Karpas-422 (cell line): ENCODE measurements at regions not wholly inside any gene's neighbourhood (a gene's known extent, or its start where the extent isn't known, plus 50 kb on each side); places are given as distances from the start of the nearest gene placed in this dataset.
"Not testable (repeated sequence)": the region's sequence is repeated elsewhere in the genome, so short reads cannot be mapped to it uniquely, and the experiment has no call there.

Experiments used
- DNase-seq: peaks from one replicate; pipeline ENCODE4 v3.0.0-alpha.2; 2015
- H2AFZ ChIP-seq: fragments of 200-600 bp; sonication (generic); 2 replicates; pipeline ENCODE4 v1.6.1; 2014; ENCODE audit warnings: antibody characterized with exemption, low read length, mixed read lengths
- H3K27ac ChIP-seq: fragments of 200-600 bp; sonication (generic); 2 replicates; pipeline ENCODE4 v1.5.1; 2014; ENCODE audit warnings: mild to moderate bottlenecking, low read length, moderate library complexity
- H3K27me3 ChIP-seq: fragments of 200-600 bp; sonication (generic); 2 replicates; pipeline ENCODE4 v1.6.1; 2014; ENCODE audit warnings: low read length, mixed read lengths
- H3K36me3 ChIP-seq: fragments of 200-600 bp; sonication (generic); 2 replicates; pipeline ENCODE4 v1.6.1; 2014; ENCODE audit warnings: low read length, mixed read lengths; ENCODE audit not compliant: insufficient read depth
- H3K4me1 ChIP-seq: fragments of 200-600 bp; sonication (generic); 2 replicates; pipeline ENCODE4 v1.6.1; 2014; ENCODE audit warnings: mild to moderate bottlenecking, low read length, mixed read lengths
- H3K4me2 ChIP-seq: fragments of 200-600 bp; sonication (generic); 2 replicates; pipeline ENCODE4 v1.6.1; 2014; ENCODE audit warnings: low read length, low read depth, mild to moderate bottlenecking; ENCODE audit not compliant: poor library complexity, severe bottlenecking
- H3K4me3 ChIP-seq: fragments of 200-600 bp; sonication (generic); 2 replicates; pipeline ENCODE4 v1.5.1; 2014; ENCODE audit warnings: mild to moderate bottlenecking, antibody characterized with exemption, low read length, mixed read lengths
- H3K79me2 ChIP-seq: fragments of 200-600 bp; sonication (generic); 2 replicates; pipeline ENCODE4 v1.6.1; 2014; ENCODE audit warnings: mild to moderate bottlenecking, low read length, mixed read lengths
- H3K9ac ChIP-seq: fragments of 200-600 bp; sonication (generic); 2 replicates; pipeline ENCODE4 v1.6.0; 2014; ENCODE audit warnings: low read length
- H3K9me2 ChIP-seq: fragments of 200-600 bp; sonication (generic), shearing (Covaris generic); replicated peaks from 2 replicates; pipeline ENCODE4 v1.6.0; 2014; ENCODE audit warnings: mild to moderate bottlenecking, low read length, moderate library complexity; ENCODE audit not compliant: insufficient read depth
- H3K9me3 ChIP-seq: fragments of 300-700, 200-600 bp; sonication (generic); 2 replicates; pipeline ENCODE4 v1.6.1; 2014; ENCODE audit warnings: low read length, mixed read lengths
- H4K20me1 ChIP-seq: fragments of 200-600 bp; sonication (generic); 2 replicates; pipeline ENCODE4 v1.6.1; 2014; ENCODE audit warnings: mild to moderate bottlenecking, antibody characterized with exemption, low read length, low read depth; ENCODE audit not compliant: insufficient read depth

DNA sequence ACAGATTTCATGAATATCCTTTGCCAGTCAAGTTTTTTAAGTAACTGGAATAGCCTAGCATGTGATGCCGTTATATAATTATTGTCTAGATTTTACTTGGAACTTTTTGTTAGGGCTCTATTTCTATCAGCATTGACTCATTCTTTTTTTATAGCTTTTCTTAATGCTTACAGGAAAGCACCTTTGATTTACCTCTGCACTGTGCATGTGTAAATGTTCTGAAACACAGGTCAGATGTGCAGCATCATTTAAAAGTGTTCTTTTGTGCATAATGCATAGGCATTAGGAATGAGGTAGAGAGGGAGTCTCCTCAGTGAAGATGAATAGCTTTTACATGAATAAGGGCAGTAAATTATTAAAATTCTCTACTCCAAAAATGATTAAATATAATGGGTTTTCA, 669.3 kb upstream of the MBL2 start:
- Histone ChIP-seq H4K20me1 (no peaks in the 10 kb centered on the region), H3K9me3 (peaks cover 26% of the 10 kb centered on the region), H3K27ac (no peak overlapping the region), H3K36me3 (no peaks in the 10 kb centered on the region), H3K4me1 (no peaks in the 10 kb centered on the region), H3K9ac (no peak overlapping the region), H2AFZ (no peak overlapping the region), H3K4me2 (no peak overlapping the region), H3K27me3 (no peaks in the 10 kb centered on the region), H3K4me3 (no peak overlapping the region), H3K9me2 (no peaks in the 10 kb centered on the region), H3K79me2 (no peaks in the 10 kb centered on the region)
- DNase-seq, result no peak

- Histone ChIP-seq H4K20me1 (no peaks in the 10 kb centered on the region), H3K27me3 (no peaks in the 10 kb centered on the region), H3K9ac (no peak overlapping the region), H2AFZ (no peak overlapping the region), H3K27ac (no peak overlapping the region), H3K36me3 (no peaks in the 10 kb centered on the region), H3K4me2 (no peak overlapping the region), H3K9me2 (no peaks in the 10 kb centered on the region), H3K79me2 (no peaks in the 10 kb centered on the region), H3K4me3 (no peak overlapping the region), H3K4me1 (no peaks in the 10 kb centered on the region), H3K9me3 (peaks cover 31% of the 10 kb centered on the region)
- DNase-seq, result no peak
Observed at GRCh38 chr10:53440601-53441000, 668.0 kb upstream of the MBL2 start.

DNA sequence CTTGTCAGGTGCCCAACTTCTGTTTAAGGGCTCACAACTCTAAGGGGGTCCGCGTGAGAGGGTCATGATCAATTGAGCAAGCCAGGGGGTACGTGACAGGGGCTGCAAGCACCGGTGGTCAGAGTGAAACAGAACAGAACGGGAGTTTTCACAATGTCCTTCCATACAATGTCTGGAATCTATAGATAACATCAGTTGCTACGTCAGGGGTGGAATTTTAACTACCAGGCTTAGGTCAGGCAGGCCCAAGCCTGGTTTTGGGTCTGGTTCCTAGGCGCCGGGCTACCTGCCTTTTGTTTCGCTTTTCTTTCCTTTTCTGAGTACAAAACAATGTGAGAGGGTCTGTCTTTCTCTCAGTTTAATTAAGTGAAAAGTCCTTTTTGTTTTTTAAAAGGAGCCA, 666.5 kb upstream of the MBL2 start:
- peaks cover 29% of the 10 kb centered on the region for H3K9me3 ChIP-seq
- H3K4me1 ChIP-seq, H3K9me2 ChIP-seq, H3K27me3 ChIP-seq, H3K27ac ChIP-seq, DNase-seq, H3K9ac ChIP-seq, H3K4me2 ChIP-seq, H3K4me3 ChIP-seq, H3K79me2 ChIP-seq, H4K20me1 ChIP-seq, H3K36me3 ChIP-seq, H2AFZ ChIP-seq: not testable (repeated sequence)

DNA sequence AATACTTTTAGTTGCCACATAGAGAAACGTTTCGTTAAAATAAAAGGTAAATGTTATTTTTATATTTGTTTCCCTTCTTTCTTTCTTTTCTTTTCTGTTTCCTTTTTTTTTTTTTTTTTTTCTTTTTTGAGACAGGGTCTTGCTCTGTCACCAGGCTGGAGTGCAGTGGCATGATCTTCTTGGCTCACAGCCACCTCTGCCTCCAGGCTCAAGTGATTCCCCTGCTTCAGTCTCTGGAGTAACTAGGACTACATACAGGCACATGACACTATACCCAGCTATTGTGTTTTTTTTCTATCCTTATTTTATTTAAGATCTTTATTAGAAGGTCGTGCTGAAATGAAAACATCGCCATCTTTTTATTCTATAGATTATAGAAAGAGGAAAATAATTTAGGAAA, 661.8 kb upstream of the MBL2 start:
- no peak overlapping the region for H2AFZ ChIP-seq
- H3K9me3 ChIP-seq, result peaks cover 22% of the 10 kb centered on the region
- H3K27ac ChIP-seq, result no peak overlapping the region
- H3K27me3 ChIP-seq, result no peaks in the 10 kb centered on the region
- no peak overlapping the region for H3K4me3 ChIP-seq
- H3K9ac ChIP-seq, result no peak overlapping the region
- no peaks in the 10 kb centered on the region for H3K36me3 ChIP-seq
- H3K9me2 ChIP-seq, result no peaks in the 10 kb centered on the region
- no peaks in the 10 kb centered on the region for H4K20me1 ChIP-seq
- H3K79me2 ChIP-seq, result no peaks in the 10 kb centered on the region
- no peak overlapping the region for H3K4me2 ChIP-seq
- no peaks in the 10 kb centered on the region for H3K4me1 ChIP-seq
- DNase-seq, result no peak

DNA sequence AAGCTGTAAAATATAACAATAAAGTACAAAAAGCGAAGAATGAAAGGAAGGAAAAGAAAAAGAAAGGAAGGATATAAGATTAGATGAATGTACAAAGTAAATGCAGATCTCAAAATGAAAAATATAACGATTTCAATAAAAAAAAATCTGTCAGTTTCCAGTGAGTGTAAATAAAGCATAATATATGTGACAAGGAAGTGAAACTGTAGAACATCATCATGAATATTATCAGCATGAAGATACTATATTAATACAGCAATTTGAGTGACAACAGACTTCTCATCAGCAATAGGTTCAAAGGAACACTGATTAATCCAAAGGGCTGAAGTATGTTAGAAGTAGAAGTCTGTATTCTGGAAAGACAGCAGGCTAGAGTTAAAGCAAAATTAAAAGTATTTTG, 659.5 kb upstream of the MBL2 start:
- Histone ChIP-seq H3K9ac (no peak overlapping the region), H3K9me3 (peaks cover 37% of the 10 kb centered on the region), H3K4me3 (no peak overlapping the region), H2AFZ (no peak overlapping the region), H3K27ac (no peak overlapping the region), H3K4me1 (no peaks in the 10 kb centered on the region), H3K36me3 (no peaks in the 10 kb centered on the region), H3K79me2 (no peaks in the 10 kb centered on the region), H3K9me2 (no peaks in the 10 kb centered on the region), H3K4me2 (no peak overlapping the region), H3K27me3 (no peaks in the 10 kb centered on the region), H4K20me1 (no peaks in the 10 kb centered on the region)
- no peak for DNase-seq

- H3K27ac ChIP-seq, result no peak overlapping the region
- peaks cover 38% of the 10 kb centered on the region for H3K9me3 ChIP-seq
- no peaks in the 10 kb centered on the region for H3K9me2 ChIP-seq
Observed at GRCh38 chr10:53430974-53431373, 658.4 kb upstream of the MBL2 start.

DNA sequence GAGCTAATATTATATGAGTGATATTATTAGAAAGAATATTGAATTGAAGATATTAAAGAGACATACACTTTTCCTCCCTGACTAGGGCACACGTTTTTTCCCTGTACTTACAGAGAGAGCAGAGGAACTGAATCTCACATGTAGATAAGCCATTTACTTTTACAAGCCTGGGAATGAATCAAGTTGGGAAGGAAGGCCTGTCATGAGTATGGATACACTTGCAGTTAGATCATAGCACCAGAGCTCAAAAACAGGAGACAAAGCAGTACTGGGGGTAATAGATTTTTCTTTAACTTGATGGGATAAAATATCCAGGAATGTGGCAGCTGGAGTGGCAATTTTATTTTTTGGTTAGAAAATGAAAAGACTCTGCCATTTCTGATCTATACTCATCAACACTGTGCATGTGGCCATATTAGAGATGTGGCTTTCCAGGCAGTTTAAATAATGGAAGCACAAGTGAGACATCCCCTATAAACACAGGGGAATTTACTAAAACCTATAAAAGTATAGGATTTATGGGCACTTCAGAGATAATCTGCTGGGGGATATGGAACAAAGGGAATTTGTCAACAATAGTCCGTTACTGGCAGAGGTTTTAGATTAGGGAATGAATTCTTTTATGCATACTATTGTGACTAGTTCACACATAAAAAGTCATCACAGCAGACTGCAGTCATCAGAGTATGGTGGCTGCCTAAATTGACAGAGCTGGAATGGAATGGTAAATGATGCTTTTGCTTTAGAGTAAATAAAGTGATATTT, 657.7 kb upstream of the MBL2 start:
- Histone ChIP-seq H3K9me3 (peaks cover 41% of the 10 kb centered on the region), H2AFZ (no peak overlapping the region), H3K79me2 (no peaks in the 10 kb centered on the region), H3K27me3 (no peaks in the 10 kb centered on the region), H3K36me3 (no peaks in the 10 kb centered on the region), H3K9me2 (no peaks in the 10 kb centered on the region), H3K9ac (no peak overlapping the region), H3K4me1 (no peaks in the 10 kb centered on the region), H3K4me2 (no peak overlapping the region), H4K20me1 (no peaks in the 10 kb centered on the region), H3K27ac (no peak overlapping the region), H3K4me3 (no peak overlapping the region)
- DNase-seq, result no peak

More at GRCh38 chr10:53430974-53431373, 658.4 kb upstream of the MBL2 start:
- no peak for DNase-seq
- Histone ChIP-seq H3K9ac (no peak overlapping the region), H3K4me2 (no peak overlapping the region), H4K20me1 (no peaks in the 10 kb centered on the region), H3K79me2 (no peaks in the 10 kb centered on the region), H3K4me3 (no peak overlapping the region), H3K27me3 (no peaks in the 10 kb centered on the region), H3K4me1 (no peaks in the 10 kb centered on the region), H3K36me3 (no peaks in the 10 kb centered on the region), H2AFZ (no peak overlapping the region)

DNA sequence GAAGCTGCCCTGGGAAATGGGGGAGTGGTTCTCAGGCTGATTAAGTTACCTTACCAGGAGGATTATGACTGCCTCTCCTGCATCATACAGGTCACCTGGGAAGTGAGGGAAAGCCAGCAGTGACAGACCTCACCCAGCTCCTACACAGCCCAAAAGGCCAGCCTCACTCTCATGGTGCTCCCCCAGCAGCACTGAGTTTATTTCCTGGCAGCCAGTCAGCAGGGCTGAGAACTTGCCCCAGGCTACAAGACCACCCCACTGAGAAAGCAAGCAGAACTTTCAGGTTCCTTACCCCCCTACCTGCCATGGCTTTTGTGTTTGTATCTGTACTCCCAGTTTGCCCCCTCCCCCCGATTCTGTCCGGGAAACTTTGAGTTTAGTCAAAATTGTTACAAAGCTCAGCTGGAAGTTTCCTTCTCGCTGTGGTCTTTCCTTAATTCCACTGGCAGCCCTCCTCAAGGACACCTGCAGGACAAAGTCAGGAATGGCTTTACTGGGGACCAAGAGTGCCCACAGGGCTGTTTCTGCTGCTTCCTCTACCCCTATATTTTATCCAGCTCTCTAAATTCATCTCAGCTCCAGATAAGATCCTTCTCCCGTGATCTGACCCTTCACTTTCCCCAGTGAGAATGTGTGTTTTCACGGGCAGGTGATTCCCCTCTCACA, 649.8 kb upstream of the MBL2 start:
- H3K4me3 ChIP-seq, result no peak overlapping the region
- no peak overlapping the region for H3K9ac ChIP-seq
- no peak overlapping the region for H2AFZ ChIP-seq
- no peaks in the 10 kb centered on the region for H3K27me3 ChIP-seq
- no peak for DNase-seq
- H3K9me2 ChIP-seq, result no peaks in the 10 kb centered on the region
- no peaks in the 10 kb centered on the region for H3K36me3 ChIP-seq
- no peak overlapping the region for H3K27ac ChIP-seq
- H3K79me2 ChIP-seq, result no peaks in the 10 kb centered on the region
- no peak overlapping the region for H3K4me2 ChIP-seq
- H3K4me1 ChIP-seq, result no peaks in the 10 kb centered on the region
- peaks cover 44% of the 10 kb centered on the region for H3K9me3 ChIP-seq
- H4K20me1 ChIP-seq, result no peaks in the 10 kb centered on the region
